ENCODE measurements at regions not wholly inside any gene's neighbourhood (a gene's known extent, or its start where the extent isn't known, plus 50 kb on each side); places are given as distances from the start of the nearest gene placed in this dataset.

DNA sequence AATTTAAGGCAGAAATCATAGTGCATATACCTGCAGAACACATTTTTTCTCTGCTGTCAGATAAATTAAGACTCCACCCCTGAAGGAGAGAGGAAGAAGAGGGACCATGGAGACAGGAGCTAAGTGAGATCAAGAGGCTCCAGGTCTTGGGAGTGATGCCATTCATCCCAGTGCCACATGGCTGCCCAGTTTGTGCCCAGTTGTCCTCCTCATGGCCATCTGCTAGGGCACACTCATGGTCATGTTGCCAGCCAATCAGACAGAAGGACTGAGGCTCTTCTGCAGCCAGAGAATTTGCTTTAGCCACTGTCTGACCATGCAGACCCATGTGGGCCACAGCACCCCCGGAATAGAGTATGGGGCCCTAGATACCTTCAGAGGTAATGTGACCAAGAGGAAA lies 270.5 kb upstream of the PROK2 start:
- no peak for FAIRE-seq
- TF ChIP-seq POLR2A (IDR thresholded peaks at IDR 0.05; ENCODE audit: low read depth, low read length) = no peak
- DNase-seq (ENCODE audit: insufficient read length, low spot score) = no peak

DNA sequence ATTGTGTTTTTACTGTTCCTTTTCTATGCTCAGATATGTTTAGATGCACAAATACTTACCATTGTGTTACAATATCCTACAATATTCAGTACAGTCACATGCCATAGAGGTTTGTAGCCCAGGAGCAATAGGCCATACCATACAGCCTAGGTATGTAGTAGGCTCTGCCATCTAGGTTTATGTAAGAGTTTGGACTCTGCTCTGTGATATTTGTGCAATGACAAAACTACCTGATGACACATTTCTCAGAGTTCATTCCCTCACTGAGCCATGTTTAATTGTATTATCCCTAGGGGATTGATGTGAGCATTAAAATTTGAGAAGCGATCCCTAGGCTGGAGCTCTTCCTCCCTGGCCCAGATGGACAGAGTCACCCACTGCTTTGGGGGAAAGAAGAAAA lies 270.0 kb upstream of the PROK2 start:
- DNase-seq (ENCODE audit: insufficient read length, low spot score) = no peak
- no peak for TF ChIP-seq POLR2A (IDR thresholded peaks at IDR 0.05; ENCODE audit: low read depth, low read length)
- FAIRE-seq = no peak

GRCh38 chr3:72052841-72053409 lies 268.0 kb upstream of the PROK2 start:
- no peak for FAIRE-seq
- no peak for DNase-seq (ENCODE audit: insufficient read length, low spot score)
- TF ChIP-seq POLR2A (IDR thresholded peaks at IDR 0.05; ENCODE audit: low read depth, low read length) = no peak

- FAIRE-seq = no peak
- TF ChIP-seq POLR2A (IDR thresholded peaks at IDR 0.05; ENCODE audit: low read depth, low read length) = no peak
- DNase-seq (ENCODE audit: insufficient read length, low spot score) = no peak
Measured at GRCh38 chr3:72050771-72051170, 265.8 kb upstream of the PROK2 start.

DNA sequence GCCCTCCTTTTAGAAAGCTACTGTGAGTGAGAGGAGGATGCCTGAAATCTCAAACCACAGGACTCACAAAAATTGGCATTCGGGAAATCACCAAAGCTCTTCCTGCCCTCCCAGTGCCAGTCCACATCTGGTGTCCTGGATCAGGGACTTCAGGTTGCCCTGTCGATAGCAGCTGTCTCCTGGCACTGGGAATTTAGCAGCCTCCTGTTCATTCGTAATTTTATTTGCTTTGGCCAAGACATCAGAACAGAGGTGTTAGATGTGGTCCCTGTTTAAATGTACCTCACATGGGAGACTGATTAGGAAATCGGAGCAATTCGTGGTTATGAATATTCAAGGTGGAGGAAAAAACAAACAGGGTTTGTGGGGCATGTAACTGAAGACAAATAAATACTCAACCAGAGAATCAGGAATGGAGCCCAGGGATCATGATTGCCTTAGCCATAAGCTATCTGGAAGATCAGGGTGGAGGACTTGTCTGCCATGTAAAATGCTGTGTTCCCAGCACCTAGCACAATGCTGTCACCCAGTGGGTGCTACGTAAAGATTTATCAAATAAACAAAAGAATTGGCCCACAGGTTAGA lies 265.2 kb upstream of the PROK2 start:
- no peak for DNase-seq (ENCODE audit: insufficient read length, low spot score)
- no peak for TF ChIP-seq POLR2A (IDR thresholded peaks at IDR 0.05; ENCODE audit: low read depth, low read length)

DNA sequence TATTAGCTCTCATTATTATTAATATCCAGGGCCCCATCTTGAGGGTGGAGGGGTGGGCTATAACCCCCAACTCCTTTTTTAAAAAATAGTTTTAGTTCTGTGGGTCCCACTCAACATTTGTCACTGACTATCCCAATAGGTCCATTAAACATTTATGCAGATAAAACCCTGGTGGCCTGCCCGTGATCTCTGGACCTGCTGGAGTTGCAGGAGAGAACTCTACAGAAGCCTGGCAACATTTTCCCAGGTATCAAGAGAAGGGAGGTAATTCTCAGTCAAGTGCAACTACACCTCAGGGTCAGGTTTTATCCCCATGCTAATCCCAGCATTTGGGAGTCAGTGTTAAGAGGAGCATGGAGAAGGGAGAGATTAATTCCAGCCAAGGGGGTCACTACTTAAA lies 264.4 kb upstream of the PROK2 start:
- no peak for TF ChIP-seq POLR2A (IDR thresholded peaks at IDR 0.05; ENCODE audit: low read depth, low read length)
- FAIRE-seq (no peak), DNase-seq (ENCODE audit: insufficient read length, low spot score) (no peak)

More for the DNA sequence above, 265.2 kb upstream of the PROK2 start:
- no peak for FAIRE-seq

- TF ChIP-seq POLR2A (IDR thresholded peaks at IDR 0.05; ENCODE audit: low read depth, low read length) = no peak
- FAIRE-seq = no peak
Measured at GRCh38 chr3:72048873-72049272, 263.9 kb upstream of the PROK2 start.

DNA sequence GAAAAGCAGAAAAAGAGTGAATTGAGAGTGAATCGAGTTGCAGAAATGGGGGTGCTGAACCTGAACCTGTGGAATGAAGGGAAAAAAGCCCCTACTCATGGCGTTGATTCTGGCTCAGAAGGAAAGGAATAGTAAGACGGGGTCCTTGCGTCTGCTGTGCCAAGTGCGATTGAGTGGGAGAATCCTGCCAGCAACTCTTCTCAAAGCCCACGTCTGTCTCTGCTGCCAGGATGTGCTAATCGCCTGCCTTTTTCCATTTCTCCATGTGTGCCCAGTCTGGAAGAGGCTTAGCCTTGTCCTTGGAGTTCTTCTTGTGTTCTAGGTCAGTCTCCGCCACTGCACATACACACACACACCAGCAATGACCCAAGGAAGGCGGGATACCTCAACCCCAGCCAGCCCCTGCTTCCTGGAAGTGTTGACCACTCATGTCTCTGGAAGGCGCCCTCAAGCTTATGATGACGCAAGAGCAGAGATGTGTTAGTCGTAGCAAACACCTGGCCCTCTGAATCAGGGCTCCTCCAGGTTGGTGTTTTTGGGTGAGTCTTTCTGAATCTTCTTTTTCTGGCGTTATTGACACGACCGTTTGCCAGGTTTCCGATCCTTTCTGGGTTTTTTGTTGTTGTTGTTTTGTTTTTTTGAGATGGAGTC lies 262.4 kb upstream of the PROK2 start:
- no peak for FAIRE-seq
- no peak for TF ChIP-seq POLR2A (IDR thresholded peaks at IDR 0.05; ENCODE audit: low read depth, low read length)
- DNase-seq (ENCODE audit: insufficient read length, low spot score) = no peak

More at GRCh38 chr3:72048873-72049272, 263.9 kb upstream of the PROK2 start:
- no peak for DNase-seq (ENCODE audit: insufficient read length, low spot score)

DNA sequence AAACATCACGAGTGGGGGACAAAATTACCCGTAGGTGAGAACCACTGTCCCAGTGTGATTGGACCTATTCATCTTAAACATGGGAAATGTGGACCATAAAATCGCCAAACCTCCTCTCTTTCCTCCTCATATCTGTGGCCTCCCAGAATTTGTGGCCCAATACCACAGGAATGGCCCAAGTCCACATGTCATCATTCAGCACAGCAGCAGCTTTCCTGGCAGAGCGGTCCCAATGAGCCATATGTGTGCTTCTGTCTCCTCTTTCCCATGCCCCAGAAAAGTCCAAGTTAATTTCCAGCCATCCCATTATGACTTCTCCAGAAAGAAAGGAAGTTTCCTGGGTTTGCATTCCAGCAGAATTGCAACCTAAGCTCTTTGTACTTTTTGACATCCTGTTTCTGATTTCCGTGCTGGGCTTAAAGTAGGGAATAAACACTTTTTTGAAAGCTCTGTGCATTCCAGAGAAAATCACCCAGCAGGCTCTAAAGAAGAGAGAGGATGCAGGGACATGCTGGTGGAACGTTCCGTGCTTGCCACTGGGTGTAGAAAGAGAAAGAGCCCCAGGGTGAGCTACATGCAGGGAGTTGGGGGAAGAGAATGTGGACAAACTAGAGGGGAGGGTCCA lies 259.4 kb upstream of the PROK2 start:
- FAIRE-seq (no peak), DNase-seq (ENCODE audit: insufficient read length, low spot score) (no peak)
- no peak for TF ChIP-seq POLR2A (IDR thresholded peaks at IDR 0.05; ENCODE audit: low read depth, low read length)

DNA sequence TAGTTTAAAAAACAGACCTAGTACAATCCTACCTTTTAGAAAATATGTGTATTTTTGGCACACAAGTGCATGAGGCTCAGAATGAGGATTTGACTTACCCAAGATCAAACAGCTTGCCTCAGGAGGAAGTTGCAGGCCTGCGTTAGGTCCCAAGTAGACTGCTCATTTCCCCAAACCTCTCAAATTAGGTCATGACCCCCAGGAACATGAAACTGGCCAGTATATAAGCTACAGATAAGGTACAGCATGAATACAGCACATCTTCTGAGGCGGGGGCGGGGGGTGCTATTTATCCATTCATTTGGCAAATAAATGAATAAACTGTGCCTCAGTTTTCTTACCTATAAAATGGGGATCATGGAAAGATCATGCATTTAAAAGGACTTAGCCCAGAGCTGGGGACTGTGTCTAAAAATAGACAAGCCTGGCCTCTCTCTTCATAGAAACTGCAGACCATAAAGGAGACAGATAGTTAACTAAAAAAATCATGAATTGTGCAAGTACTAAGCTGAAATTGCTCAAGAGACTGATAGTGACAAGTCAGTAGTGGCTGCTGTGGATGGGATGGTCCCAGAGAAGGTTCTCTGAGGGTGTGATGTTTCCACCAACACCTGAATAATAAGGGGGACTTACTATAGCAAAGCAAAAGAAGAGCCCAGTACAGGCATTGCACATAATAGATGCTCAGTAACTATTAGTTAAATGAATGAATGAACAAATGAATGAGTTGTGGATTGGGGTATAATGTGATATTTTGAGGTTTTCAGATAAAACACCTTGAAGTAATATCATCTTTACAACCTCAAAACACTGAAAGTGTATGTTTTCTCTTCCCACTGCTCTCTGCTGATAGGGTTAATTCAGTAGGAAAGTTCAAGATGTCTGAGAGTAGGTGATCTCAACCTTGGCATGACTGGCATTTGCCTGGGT lies 258.5 kb upstream of the PROK2 start:
- FAIRE-seq (no peak), DNase-seq (ENCODE audit: insufficient read length, low spot score) (no peak)
- TF ChIP-seq POLR2A (IDR thresholded peaks at IDR 0.05; ENCODE audit: low read depth, low read length) = no peak

DNA sequence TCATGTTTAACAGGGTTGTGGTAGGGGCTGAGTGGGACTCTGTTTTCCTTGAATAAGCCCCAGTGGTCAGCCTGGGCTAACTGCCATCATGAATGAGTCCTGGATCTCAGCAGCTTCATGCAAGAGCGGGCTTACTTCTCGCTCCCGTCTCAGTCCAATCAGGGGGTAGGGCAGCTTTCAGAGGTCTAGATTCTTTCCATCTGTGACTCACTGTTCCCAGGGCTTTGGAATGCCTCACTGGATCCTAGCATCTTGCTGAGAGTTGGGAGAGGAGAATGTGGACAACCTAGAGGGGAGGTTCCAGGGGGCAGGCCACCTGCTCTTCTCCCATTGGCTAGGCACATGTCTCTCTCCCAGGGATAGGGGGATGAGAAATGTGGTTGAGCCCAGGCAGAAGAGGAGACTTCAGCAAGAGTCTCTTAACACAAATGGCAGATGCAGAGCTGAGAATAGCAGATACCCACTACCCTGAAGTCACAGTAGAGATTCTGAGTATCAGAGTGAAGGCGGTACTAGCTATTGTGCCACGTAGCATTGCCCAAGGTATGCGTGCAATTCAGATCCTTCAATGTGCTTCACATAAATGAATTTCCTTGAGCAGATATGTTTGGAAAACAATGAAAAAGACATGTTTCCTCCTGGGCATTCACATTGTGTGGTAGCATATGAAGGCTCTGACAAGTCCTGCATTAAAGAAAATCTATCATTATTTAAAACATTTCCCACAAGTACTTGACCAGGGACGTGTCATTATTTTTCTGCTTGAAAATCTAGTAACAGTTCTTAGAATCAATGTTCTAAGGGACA lies 257.7 kb upstream of the PROK2 start:
- FAIRE-seq (no peak), DNase-seq (ENCODE audit: insufficient read length, low spot score) (no peak)
- TF ChIP-seq POLR2A (IDR thresholded peaks at IDR 0.05; ENCODE audit: low read depth, low read length) = no peak

DNA sequence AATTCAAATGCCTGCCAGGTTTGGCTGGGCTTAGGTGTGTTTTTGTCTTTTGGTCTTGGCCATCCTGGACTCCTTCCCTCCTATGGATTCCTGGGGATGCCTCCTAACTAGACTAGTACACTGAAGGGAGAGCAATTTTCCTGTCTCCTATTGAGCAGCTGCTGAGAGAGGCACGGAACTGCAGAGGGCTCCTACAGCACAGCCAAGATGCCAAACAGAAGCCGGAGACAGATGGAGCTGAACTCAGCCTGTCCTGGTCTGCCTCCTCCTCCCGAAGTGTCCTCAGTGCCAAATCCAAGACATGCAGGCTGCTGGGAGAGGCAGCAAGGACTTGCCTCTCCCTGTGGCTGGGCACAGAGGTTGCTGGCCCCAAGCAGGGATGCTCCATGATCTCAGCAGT lies 256.6 kb upstream of the PROK2 start:
- no peak for DNase-seq (ENCODE audit: insufficient read length, low spot score)
- TF ChIP-seq POLR2A (IDR thresholded peaks at IDR 0.05; ENCODE audit: low read depth, low read length) = no peak

GRCh38 chr3:72041076-72041475 lies 256.1 kb upstream of the PROK2 start:
- TF ChIP-seq POLR2A (IDR thresholded peaks at IDR 0.05; ENCODE audit: low read depth, low read length) = no peak
- DNase-seq (ENCODE audit: insufficient read length, low spot score) (no peak), FAIRE-seq (no peak)

More for the DNA sequence above, 256.6 kb upstream of the PROK2 start:
- FAIRE-seq = no peak

Data from H54 (cell line).